Activated CD4-positive, alpha-beta T cell treated with anti-CD3 and anti-CD28 coated beads, Interleukin-2, amount 50 U/mL, for 16 hours (primary cell): ENCODE measurements at regions not wholly inside any gene's neighbourhood (a gene's known extent, or its start where the extent isn't known, plus 50 kb on each side); places are given as distances from the start of the nearest gene placed in this dataset.

Experiments
- DNase-seq: peaks from one replicate; pipeline ENCODE4 v3.0.0-alpha.2; 2020

DNA sequence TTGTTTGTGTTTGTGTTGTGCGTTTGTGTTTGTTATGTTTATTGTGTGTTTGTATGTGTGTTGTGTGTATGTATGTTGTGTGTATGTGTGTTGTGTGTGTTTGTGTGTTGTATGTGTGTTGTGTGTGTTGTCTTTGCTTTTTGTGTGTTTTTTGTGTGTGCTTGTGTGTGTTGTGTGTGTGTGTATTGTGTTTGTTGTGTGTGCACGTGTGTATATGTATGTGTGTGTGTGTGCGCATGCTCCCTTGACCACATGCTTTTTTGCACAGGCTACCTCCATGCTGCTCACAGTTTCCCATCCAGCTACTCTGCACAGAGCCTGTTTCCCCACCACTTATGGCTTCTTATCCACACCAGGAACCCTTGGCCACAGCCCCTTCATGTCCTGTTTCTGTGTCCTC, 720.0 kb upstream of the ADAMTS16 start:
- DNase-seq = no peak

DNA sequence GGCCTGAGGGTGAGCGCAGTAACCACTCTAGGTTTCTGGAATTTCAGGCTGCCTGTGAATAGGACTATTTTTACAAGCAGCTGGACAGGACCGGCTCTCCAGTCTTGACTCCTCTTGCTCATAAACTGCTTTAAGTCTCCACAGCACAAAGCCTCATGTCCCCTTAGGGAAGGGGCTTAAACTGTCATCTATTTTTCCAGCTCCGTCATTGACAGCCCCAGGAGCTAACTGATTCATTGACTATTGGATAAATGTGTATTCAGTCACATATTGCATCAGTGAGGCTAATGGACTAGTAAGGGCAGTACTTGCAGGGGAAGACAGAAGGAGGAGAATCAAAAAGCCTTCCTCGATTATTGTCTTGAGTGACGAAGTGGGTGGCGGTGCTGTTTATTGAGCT, 719.4 kb upstream of the ADAMTS16 start:
- no peak for DNase-seq

DNA sequence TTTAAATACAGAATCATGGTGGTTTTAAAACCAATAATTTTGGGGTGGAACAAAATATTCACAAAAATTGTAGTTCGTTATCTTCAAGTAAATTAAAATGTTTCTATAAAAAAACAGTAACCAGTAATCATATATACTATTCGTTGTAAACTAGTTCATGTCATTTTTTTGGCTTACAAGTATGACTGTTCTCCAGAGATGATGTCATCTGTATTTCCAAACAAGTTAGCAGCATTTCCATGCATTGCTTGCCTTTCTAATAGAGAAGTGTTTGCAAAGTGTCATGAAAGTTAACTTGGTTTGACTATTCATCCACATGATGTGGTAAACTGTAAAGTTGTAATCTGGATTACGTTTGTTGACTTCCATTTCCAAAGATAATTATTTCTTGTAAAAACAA, 717.9 kb upstream of the ADAMTS16 start:
- no peak for DNase-seq

DNA sequence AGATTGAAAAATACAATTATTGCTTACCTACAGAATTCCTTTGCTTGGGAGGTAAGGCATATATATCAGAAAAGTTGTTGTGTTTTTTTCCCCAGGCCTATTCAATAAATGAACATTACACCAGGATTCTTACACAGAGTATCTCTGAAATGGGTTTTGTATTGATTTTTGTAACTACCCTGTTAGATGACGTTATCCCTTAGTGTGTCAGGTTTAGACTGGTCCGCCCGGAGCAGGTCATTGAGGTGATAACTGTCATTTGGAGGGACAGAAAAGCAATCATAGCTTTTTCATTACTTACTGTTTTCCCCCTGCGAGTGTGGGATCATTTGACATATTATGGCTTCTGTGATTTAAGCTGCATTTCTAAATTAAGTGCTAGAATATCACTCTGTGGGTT, 715.2 kb upstream of the ADAMTS16 start:
- no peak for DNase-seq

DNA sequence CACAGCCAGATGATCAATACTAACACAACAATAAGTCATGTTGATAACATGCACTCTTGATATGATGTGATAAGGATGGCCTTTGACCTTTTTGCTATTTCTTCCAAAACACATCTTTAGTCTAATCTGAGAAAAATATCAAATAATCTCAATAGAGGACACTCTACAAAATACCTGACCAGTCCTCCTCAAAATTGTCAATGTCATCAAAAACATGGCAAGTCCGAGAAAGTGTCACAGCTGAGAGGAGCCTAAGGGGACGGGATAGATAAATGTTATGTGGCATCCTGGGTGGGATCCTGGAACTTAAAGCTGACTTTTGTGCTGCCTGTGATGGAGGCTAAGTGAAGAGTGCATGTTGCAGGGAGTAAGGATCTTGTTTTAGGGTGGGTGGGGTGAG, 699.6 kb upstream of the ADAMTS16 start:
- no peak for DNase-seq

DNA sequence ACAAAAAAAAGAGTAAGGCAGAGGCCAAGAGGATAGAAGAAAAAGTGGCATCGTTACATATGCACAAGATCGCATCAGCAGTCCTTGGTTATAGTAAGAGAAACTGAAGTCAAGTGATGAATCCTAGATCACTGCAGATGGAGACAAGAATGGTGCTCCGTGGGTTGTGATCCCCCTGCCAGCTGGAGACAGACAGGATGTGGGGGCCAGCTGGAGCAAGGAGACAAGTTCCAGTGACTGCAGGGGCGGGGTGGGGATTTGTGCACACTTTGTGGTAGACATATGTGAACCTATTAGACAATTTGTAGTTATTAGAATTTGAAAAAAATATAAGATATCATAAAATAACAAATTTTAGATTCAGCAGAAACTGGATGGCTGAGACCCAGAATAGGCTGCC, 697.9 kb upstream of the ADAMTS16 start:
- DNase-seq = no peak

DNA sequence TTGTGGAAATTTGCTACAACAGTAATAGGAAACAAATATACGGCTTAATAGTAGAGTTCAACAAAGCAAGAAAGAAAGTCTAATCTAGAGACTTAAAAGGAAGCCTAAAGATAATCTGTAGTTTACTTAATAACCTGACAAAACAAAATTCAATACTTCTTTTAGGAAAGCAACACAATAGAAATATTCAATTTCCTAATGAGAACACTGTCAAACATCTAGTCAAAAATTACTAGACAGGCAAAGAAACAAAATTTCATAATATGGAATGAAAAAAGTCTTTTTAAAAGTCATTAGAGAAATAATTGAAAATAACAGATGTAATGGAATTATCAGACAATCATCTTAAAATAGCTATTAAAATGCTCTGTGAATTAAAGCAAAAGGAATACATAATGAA, 692.5 kb upstream of the ADAMTS16 start:
- no peak for DNase-seq

DNA sequence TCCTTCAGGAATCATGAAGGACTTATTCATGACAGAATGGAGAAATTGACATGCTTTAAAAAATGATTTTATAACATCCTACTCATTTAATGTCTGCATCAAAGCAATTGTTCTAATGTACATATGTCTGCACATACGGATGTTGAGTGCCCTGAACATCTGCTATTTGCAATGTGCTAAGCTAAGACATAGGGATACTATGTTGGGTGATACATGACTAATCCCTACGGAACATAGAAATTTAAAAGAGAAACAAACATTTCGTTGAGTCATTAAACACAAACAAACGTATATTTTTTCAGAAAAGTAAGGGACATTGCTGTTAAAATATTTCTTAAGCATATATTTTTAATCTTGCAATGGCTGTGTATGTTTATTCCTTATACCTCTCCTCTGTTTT, 686.5 kb upstream of the ADAMTS16 start:
- DNase-seq = no peak

DNA sequence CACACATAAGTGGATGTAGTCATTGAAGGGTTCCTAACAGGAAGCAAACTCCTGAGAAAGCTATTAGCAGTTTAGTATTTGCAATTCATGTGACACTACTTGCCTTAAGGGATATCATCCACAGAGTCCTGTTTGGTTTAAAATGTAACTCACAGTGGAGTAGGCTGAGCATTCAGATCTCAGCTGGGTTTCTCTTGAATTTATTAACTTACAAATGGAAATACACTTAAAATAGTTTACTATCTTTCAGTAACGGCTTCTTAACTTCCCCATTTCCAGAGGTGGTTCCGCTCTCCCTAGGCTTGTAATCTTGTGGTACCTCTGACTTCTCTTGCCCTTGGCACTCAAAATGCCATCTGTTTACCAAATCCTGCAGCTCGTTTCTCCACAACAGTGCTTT, 660.7 kb upstream of the ADAMTS16 start:
- DNase-seq = no peak

DNA sequence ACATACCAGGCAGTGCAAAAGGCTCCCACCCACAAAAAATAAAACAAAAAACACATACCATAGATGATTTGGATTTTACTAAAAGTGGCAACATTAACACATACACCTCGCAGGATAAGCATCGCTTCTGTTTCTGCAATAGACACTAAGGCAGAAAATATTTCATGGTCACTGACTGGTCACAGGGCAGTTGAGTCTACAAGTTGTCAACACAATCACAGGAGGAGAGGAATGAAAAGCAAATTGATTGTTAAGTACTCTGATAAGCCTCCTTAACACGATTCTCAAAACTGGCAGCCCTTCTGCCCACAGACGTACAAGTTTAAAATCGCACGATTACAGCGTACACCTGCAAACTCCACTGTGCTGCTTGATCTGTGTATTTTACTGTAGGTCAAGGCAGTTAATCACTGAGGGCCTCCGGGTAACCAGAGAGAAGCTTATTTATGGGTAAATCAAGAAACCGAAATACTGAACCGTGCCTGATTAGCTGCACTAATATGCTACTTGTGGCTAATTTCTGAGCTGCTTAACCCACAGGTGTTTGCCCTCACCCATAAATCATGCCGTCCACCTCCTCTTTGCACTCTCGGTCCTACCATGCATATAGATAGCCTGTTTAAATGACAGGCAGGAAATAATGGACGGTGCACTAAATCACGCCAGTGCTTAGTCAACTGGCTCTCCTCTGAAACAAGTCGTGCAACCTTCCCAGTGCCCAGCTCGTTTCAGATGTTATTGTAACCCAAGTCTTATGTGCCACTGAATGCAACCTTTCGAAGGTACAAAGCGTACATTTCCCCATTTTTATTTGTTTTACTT, 659.4 kb upstream of the ADAMTS16 start:
- DNase-seq = no peak

DNA sequence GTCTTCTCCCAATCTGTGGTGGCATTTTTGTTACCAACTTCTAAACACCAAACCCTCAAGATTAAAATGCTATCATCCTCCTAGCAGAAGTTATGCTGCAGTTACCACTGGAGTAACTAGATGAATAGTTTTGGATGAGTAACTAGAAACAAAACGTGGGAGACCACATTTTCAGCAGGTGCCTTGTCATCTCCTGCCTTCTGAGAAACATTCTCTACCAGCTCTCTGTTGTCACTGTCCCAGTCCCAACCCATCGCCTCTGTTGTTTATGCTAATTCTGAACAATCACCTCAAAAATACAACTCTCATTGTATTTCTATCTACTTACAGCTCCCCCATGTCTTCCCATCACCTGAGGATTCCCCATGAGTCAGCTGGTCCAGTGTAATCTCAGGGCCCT, 652.5 kb upstream of the ADAMTS16 start:
- no peak for DNase-seq

DNA sequence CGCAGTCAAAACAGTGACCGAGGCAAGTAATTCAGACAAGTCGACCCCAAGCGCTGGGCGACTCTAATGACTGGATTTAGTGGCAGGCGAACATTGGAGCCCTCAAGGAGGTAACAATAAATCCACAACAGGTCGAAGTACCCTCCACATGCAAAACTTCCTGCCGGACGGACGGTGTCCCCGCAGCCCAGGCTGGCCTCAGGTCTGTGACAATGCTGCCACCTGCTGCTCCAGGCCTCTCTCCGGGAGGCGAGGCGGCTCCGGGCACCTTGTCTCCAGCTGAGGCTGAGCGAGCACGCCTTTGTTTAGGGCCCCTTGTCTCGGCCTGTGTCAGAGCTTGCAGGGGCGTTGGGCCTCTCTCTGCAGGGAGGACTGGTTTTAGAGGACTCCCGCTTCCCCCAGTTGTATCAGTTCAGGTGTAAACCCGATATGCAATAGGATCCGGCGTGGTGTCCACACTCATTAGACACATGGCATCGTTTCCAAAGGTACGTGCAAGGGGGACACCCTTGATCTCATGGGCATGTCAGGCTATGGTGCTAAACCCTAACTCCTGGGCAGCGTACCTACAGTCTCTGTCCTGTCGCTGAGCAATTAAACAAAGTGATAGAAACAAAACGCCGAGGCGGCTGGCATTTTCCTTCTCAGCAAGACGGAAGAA, 628.0 kb upstream of the ADAMTS16 start:
- no peak for DNase-seq

DNA sequence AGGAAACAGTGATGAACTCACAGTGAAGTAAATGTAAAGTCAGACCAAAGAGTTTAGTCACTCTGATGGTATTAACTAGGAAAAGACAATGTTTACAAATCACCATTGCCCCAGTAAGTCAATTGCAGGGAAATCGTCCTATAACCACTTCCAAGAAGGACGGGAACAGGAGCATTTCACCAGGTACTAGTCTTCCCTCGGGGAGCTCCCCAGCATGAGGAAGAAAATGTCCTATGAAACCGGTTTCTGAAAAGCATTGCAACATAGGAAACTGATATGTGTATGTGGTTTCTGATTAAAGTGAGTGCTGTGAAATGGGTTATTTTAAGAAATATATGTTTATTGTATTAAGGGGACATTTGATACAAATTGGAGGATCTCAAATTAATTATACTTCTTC, 626.7 kb upstream of the ADAMTS16 start:
- no peak for DNase-seq

DNA sequence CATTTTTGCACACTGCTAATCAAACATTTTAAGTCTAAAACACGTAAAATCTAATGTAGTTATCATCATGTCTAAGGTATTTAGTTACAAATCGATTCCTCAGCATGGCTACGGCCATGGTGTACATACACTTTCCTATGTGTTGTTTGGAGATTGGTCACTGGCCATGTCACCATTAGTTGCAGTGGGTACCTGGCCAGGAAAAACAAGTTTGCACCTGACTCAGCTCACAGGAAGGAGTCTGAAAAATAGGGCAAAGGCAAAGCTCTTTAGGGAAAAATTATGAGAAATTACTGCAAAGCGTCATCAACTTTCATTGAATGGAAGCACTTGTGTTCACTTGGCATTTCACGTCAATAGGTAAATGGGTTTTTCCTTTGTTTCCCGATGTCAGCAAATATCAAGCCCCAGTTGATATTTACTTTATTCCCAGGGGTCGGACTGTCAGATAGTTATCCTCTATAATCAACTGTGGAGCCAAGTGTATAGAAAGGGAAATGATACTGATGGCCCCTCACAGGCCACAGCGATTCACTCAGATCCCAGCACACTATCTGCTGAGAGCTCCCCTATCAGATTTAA, 626.0 kb upstream of the ADAMTS16 start:
- DNase-seq = no peak

DNA sequence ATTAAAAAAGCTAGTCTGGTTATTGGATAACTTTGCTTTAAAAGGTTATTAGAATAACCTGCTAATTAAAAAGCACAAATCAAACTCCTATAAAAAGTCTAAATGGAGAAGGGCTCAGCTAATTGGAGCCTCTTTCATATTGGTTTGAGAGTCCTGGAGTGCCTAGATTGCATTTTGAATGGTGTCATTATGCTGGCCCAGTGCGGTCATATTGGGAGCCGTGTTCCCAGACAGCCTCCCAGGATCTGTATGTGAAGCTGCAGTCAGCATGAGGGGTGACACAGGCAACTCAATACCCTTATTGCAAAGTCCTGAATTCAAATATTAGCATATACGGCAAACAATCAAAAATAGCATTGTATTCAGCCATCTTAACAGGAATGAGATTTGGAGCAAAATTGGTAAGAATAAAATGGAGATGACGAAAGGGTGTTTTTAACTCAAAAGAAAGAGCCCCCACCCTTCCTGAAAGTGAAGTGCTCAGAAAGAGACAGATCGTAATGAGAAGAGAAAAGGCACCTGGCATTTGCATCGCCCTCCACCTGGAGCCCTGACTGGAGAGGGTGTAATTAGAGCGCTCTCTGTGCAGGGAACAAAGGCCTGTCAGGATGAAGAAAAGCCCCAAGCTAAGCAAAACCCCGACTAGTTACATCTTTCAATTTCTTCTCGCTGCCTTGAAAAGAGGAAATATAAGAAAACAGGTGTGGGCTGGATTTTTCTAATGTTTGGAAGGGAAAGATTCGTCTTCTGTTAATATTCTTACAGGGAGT, 621.0 kb upstream of the ADAMTS16 start:
- no peak for DNase-seq

DNA sequence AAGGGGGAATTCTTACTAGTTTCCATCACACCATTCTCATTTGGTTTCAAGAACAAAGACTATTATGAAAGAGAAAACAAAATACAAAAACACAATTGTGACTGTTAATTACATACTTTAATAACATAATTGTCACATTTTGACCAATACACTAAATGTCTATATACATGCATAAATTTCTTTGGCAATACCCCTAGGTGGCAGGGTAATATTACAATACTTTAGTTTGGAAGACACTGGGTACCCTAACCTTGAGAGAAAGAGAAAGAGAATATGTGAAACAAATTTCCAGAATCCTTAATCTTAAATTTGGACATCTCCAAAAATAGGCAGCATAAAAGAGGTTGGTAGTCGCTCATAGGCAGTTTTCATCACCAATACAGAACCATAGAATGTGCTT, 619.6 kb upstream of the ADAMTS16 start:
- no peak for DNase-seq

DNA sequence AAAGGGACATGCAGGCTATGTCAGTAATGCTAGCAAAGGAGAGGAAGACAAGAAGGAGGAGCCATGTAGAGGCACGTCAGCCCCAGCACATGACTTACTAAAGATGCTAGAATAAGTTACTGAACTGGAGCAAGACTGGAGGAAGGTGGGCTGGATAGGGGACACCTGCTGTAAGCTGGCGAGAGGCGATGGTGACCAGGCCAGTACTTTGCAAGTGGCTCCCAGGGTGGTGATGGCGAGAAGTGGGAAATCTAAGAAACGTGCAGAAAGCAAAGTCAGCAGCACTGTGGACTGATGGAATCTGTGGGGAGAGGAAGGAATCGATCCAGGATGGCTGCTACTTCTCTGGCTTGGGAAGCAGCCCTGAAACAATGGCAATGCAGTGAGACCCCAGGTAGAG, 617.1 kb upstream of the ADAMTS16 start:
- no peak for DNase-seq

DNA sequence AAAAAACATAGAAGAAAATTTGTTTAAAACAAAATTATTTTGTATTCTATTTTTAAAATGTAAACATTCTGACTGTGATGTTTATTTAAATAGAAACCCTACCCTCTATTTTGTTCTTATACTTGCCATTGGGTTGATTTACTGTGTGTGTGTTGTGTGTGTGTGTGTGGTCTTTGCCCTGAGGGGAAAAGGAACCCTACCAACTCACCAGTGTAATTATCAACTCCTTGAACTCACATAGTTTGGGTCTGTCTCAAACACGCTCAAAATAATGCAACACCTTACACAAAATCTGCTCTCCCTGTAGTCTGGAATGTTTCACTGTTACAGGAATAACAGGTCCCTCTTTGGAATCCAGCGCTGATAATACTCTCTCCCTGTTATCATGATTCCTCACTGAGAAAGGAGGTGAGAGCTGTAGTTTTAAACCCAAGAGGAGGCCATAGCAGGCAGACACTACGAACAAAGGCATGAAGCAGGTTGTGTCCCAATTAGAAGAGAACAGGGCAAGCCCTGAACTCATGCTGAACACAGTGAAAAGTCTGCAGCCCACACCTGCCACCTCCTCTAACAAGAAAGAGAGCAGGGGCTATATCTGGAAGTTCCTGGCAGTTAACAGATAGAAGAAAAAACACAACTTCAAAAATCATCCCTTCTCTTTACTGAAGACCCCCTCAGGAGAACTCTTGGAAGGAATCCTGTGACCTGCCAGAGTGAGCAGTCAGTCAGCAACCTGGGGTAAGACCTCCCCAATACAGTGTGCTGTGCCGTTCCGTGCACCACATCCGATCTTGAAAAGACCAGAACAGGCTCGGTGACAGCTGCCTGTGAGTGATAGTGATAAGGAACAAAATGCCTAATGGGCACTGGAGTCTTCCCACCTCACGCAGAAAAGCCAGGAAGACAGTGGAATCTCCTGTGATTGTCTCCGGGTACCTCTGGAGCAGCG, 608.1 kb upstream of the ADAMTS16 start:
- DNase-seq = no peak

DNA sequence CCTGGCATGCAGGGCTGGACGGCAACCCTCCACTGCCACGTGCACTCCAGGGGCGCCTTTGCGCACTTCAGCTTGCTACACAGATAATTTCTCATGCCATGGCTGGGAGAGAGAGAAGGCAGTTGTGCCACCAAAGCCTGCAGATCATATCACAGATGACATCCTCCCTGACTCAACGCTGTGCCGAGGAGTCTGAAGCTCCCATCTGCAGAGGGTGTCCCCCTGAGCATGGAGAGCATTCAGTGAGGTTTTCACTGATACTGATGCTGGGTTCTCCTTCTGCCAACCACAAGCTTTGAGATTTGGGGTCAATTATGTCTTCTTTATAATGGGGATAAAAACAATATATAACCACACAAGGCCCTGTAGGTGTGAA, 607.4 kb upstream of the ADAMTS16 start:
- no peak for DNase-seq

DNA sequence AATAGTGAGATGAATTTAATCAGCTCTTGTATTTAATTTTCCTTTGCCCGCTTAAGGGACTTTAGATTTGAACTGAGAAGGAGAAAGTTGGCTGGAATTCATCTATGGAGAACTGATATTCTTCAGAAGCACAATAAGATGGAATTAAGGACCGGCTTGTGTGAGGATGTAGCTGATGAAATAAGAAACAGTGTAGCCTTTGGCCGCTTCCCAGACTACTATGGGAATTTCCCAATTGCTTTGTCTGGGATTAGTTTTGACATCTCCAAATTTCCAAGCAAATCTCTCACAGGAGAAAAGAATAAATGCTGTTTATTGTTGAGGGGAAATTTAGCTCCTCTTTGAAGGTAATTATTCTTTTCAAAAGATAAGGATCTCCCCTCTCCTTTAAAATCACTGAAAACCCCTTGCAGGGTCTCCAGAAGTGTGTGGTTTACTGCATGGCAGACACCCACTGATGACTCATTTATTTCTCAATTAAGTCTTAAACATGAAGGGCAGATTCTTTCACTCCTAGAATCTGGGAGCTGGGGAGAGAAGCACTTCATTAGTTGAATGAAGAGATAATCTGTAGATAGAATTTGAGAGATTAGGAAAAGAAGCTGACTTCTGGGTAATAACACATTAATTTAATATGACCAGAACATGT, 606.5 kb upstream of the ADAMTS16 start:
- no peak for DNase-seq

DNA sequence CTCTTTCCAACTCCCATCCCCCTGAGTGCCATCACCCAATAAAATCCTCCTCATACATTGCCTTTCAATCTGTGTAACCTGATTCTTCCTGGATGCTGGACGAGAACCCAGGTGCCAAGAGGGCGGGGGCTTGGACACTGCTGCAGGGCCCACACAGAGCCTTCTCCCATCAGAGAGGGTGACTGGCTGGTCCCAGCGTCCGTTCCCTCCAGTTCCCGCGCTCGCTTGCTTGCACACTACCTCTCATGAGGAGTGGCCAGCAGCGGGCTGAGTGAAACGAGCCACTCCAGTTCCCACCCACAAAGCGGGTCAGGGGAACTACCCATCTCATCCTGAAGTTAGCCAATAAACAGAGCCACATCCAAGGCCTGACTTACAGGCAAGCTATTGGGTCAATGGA, 602.6 kb upstream of the ADAMTS16 start:
- no peak for DNase-seq
